ENCODE measurements at regions not wholly inside any gene's neighbourhood (a gene's known extent, or its start where the extent isn't known, plus 50 kb on each side); places are given as distances from the start of the nearest gene placed in this dataset.
"Not testable (repeated sequence)": the region's sequence is repeated elsewhere in the genome, so short reads cannot be mapped to it uniquely, and the experiment has no call there.

GRCh38 chr12:86713121-86713520 is 456.9 kb upstream of the MGAT4C start:
- no peak for DNase-seq
- TF ChIP-seq EZH2phosphoT487 (IDR thresholded peaks at IDR 0.05; ENCODE audit: insufficient read depth, low read depth) (no peak), EZH2 (IDR thresholded peaks at IDR 0.05; ENCODE audit: insufficient read depth, poor library complexity, severe bottlenecking) (no peak)
- Histone ChIP-seq H3K36me3 (ENCODE audit: low read depth) (no peaks in the 10 kb centered on the region), H3K4me2 (ENCODE audit: unreplicated experiment) (peak overlapping the region; percentile 37), H4K20me1 (ENCODE audit: insufficient read depth) (no peaks in the 10 kb centered on the region), H3K9me3 (ENCODE audit: low read depth) (no peaks in the 10 kb centered on the region), H3K4me3 (no peak overlapping the region), H2AFZ (peak overlapping the region; percentile 18; the same call in 1 of the 2 replicates), H3K27ac (peak overlapping the region; percentile 60), H3K79me2 (ENCODE audit: insufficient read depth) (no peaks in the 10 kb centered on the region), H3K9me2 (ENCODE audit: insufficient read depth) (no peaks in the 10 kb centered on the region), H3K9ac (no peak overlapping the region), H3K4me1 (ENCODE audit: insufficient read depth) (peaks cover 26% of the 10 kb centered on the region), H3K27me3 (replicated peaks; ENCODE audit: insufficient read depth) (no peaks in the 10 kb centered on the region), H3F3A (ENCODE audit: insufficient read depth) (peaks cover 5% of the 10 kb centered on the region; the same call in 1 of the 2 replicates)
- in situ Hi-C loops (cut with MboI): no loop called here

DNA sequence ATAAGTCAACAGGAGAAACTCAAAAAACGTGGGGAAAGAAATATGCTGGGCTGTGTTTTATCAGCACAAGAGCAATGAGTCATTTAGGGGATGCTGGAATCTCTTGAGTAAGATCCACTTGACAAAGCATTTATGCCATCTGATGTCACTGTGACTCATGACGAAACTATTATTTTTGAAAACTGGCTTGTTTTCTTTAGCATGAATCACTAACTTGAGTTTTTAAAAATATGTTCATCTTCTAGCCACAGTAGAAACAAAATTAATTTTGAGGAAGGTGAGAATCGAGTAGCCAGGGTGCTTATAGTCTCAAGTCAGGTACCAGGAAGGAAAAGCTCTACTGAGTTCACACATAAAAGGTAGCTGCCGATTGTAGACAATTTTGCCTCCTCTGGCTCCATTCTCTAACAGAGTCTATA is 456.2 kb upstream of the MGAT4C start:
- peaks cover 5% of the 10 kb centered on the region; the same call in 1 of the 2 replicates for H3F3A ChIP-seq (ENCODE audit: insufficient read depth)
- H4K20me1 ChIP-seq (ENCODE audit: insufficient read depth): no peaks in the 10 kb centered on the region
- TF ChIP-seq EZH2 (IDR thresholded peaks at IDR 0.05; ENCODE audit: insufficient read depth, poor library complexity, severe bottlenecking) (no peak), EZH2phosphoT487 (IDR thresholded peaks at IDR 0.05; ENCODE audit: insufficient read depth, low read depth) (no peak)
- DNase-seq: peak; percentile 97
- WGBS, 2 experiments (ENCODE audit: low coverage in 1 of 2, low lambda C conversion rate in 2 of 2, missing lambda C conversion rate in 2 of 2): 20 to 25% methylated on average over 4 of the region's 4 CpGs
- no peaks in the 10 kb centered on the region for H3K9me3 ChIP-seq (ENCODE audit: low read depth)
- H3K36me3 ChIP-seq (ENCODE audit: low read depth): no peaks in the 10 kb centered on the region
- in situ Hi-C loops (cut with MboI): no loop called here
- peak overlapping the region; percentile 41; the same call in 1 of the 2 replicates for H3K4me3 ChIP-seq
- H3K4me1 ChIP-seq (ENCODE audit: insufficient read depth): peaks cover 26% of the 10 kb centered on the region
- H3K9me2 ChIP-seq (ENCODE audit: insufficient read depth): no peaks in the 10 kb centered on the region
- peak overlapping the region; percentile 60 for H3K27ac ChIP-seq
- peak overlapping the region; percentile 18; the same call in 1 of the 2 replicates for H2AFZ ChIP-seq
- no peak overlapping the region; the same call in 1 of the 2 replicates for H3K9ac ChIP-seq
- peak overlapping the region; percentile 74 for H3K4me2 ChIP-seq (ENCODE audit: unreplicated experiment)
- no peaks in the 10 kb centered on the region for H3K27me3 ChIP-seq (replicated peaks; ENCODE audit: insufficient read depth)
- no peaks in the 10 kb centered on the region for H3K79me2 ChIP-seq (ENCODE audit: insufficient read depth)

- Histone ChIP-seq H3K9me2 (ENCODE audit: insufficient read depth) (no peaks in the 10 kb centered on the region), H3K4me1 (ENCODE audit: insufficient read depth) (peaks cover 26% of the 10 kb centered on the region), H4K20me1 (ENCODE audit: insufficient read depth) (no peaks in the 10 kb centered on the region), H3K9ac (no peak overlapping the region; the same call in 1 of the 2 replicates), H3K4me2 (ENCODE audit: unreplicated experiment) (peak overlapping the region; percentile 74), H3K27ac (peak overlapping the region; percentile 60; the same call in 1 of the 2 replicates), H3K4me3 (no peak overlapping the region), H3K79me2 (ENCODE audit: insufficient read depth) (no peaks in the 10 kb centered on the region), H3F3A (ENCODE audit: insufficient read depth) (peaks cover 5% of the 10 kb centered on the region; the same call in 1 of the 2 replicates), H3K27me3 (replicated peaks; ENCODE audit: insufficient read depth) (no peaks in the 10 kb centered on the region), H2AFZ (no peak overlapping the region), H3K9me3 (ENCODE audit: low read depth) (no peaks in the 10 kb centered on the region), H3K36me3 (ENCODE audit: low read depth) (no peaks in the 10 kb centered on the region)
- in situ Hi-C loops (cut with MboI): no loop called here
- TF ChIP-seq EZH2phosphoT487 (IDR thresholded peaks at IDR 0.05; ENCODE audit: insufficient read depth, low read depth) (no peak), EZH2 (IDR thresholded peaks at IDR 0.05; ENCODE audit: insufficient read depth, poor library complexity, severe bottlenecking) (no peak)
- no peak for DNase-seq
- WGBS, 2 experiments (ENCODE audit: low coverage in 1 of 2, low lambda C conversion rate in 2 of 2, missing lambda C conversion rate in 2 of 2): 92 to 97% methylated on average over 1 of the region's 1 CpG
Observed at GRCh38 chr12:86711731-86712130, 455.5 kb upstream of the MGAT4C start.

DNA sequence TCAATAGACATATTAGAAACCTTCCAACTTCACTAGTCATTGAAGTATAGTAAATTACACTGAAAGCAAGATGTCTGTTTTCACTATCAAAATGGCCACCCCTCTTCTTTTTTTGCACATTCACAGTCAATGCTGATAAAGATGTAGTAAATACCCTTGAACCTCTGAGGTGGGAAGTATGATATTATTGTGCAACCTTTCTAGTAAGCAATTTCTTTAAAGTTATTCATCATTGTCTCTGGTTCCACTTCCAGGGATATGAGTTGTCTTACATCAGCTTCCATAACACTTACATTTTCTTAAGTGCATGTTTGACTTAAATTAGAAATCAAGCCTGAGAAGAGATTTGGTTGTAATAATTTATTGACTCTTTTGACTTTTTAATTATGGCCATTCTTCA is 453.9 kb upstream of the MGAT4C start:
- Histone ChIP-seq H3F3A (ENCODE audit: insufficient read depth) (peaks cover 5% of the 10 kb centered on the region; the same call in 1 of the 2 replicates), H3K4me3 (no peak overlapping the region), H4K20me1 (ENCODE audit: insufficient read depth) (no peaks in the 10 kb centered on the region), H3K4me1 (ENCODE audit: insufficient read depth) (peaks cover 26% of the 10 kb centered on the region), H3K27me3 (replicated peaks; ENCODE audit: insufficient read depth) (no peaks in the 10 kb centered on the region), H3K9me3 (ENCODE audit: low read depth) (no peaks in the 10 kb centered on the region), H2AFZ (no peak overlapping the region), H3K27ac (no peak overlapping the region), H3K9ac (no peak overlapping the region), H3K9me2 (ENCODE audit: insufficient read depth) (no peaks in the 10 kb centered on the region), H3K4me2 (ENCODE audit: unreplicated experiment) (no peak overlapping the region), H3K79me2 (ENCODE audit: insufficient read depth) (no peaks in the 10 kb centered on the region), H3K36me3 (ENCODE audit: low read depth) (no peaks in the 10 kb centered on the region)
- in situ Hi-C loops (cut with MboI): no loop called here
- DNase-seq: no peak
- TF ChIP-seq EZH2 (IDR thresholded peaks at IDR 0.05; ENCODE audit: insufficient read depth, poor library complexity, severe bottlenecking) (no peak), EZH2phosphoT487 (IDR thresholded peaks at IDR 0.05; ENCODE audit: insufficient read depth, low read depth) (no peak)

- peaks cover 26% of the 10 kb centered on the region for H3K4me1 ChIP-seq (ENCODE audit: insufficient read depth)
- H3K79me2 ChIP-seq (ENCODE audit: insufficient read depth); H3F3A ChIP-seq (ENCODE audit: insufficient read depth); H3K36me3 ChIP-seq (ENCODE audit: low read depth); H3K27me3 ChIP-seq (replicated peaks; ENCODE audit: insufficient read depth); H3K9ac ChIP-seq; H4K20me1 ChIP-seq (ENCODE audit: insufficient read depth); H3K9me2 ChIP-seq (ENCODE audit: insufficient read depth); H3K4me2 ChIP-seq (ENCODE audit: unreplicated experiment); in situ Hi-C loops (cut with MboI); H2AFZ ChIP-seq; H3K27ac ChIP-seq; H3K4me3 ChIP-seq; H3K9me3 ChIP-seq (ENCODE audit: low read depth); DNase-seq: not testable (repeated sequence)
- 71 to 78% methylated on average over 3 of the region's 3 CpGs for WGBS, 2 experiments (ENCODE audit: low coverage in 1 of 2, low lambda C conversion rate in 2 of 2, missing lambda C conversion rate in 2 of 2)
Observed at GRCh38 chr12:86709017-86709416, 452.8 kb upstream of the MGAT4C start.
